Hepatocyte (in vitro differentiated cells): ENCODE measurements at regions not wholly inside any gene's neighbourhood (a gene's known extent, or its start where the extent isn't known, plus 50 kb on each side); places are given as distances from the start of the nearest gene placed in this dataset.

Source experiments
- CTCF ChIP-seq: fragments of 200-600 bp; sonication (generic); IDR thresholded peaks from 2 replicates; pipeline ENCODE4 v1.5.1; 2016; ENCODE audit warnings: antibody characterized with exemption, mild to moderate bottlenecking; ENCODE audit not compliant: poor library complexity
- EZH2 ChIP-seq: fragments of 200-600 bp; sonication (generic); IDR thresholded peaks from 2 replicates; pipeline ENCODE4 v1.6.1; 2016; ENCODE audit warnings: antibody characterized with exemption, mild to moderate bottlenecking, borderline replicate concordance
- EZH2phosphoT487 ChIP-seq: fragments of 200-600 bp; sonication (generic); IDR thresholded peaks from one replicate; pipeline ENCODE4 v1.6.1; 2018; ENCODE audit warnings: antibody characterized with exemption, mild to moderate bottlenecking, low read depth, moderate library complexity; ENCODE audit not compliant: unreplicated experiment, severe bottlenecking

- TF ChIP-seq EZH2phosphoT487 (no peak), CTCF (no peak), EZH2 (no peak)
Observed at GRCh38 chr15:66919421-66919820, 146.0 kb upstream of the SMAD3 start.
